ENCODE measurements at regions not wholly inside any gene's neighbourhood (a gene's known extent, or its start where the extent isn't known, plus 50 kb on each side); places are given as distances from the start of the nearest gene placed in this dataset.
A peak's percentile ranks its signal among the peaks of the same experiment; 100 is the strongest.

DNA sequence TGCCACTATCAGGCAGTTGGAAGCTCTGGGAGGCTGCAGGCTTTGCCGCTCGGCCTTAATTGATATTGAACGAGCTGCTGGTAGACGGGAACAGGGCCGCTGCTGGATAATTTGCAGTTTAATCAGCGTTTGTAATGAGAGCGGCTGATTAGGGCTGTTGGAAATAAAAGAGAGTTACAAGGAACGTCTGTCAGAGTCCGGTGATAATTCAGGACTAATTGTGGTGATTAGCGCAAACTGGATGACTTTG, 68.2 kb upstream of the TBCA start (continued):
- TF ChIP-seq KDM1A (IDR thresholded peaks at IDR 0.05; ENCODE audit: borderline replicate concordance) (no peak), IKZF1 (conservative IDR thresholded peaks at IDR 0.05) (no peak), NKRF (conservative IDR thresholded peaks at IDR 0.05) (no peak), POU2F2 (IDR thresholded peaks at IDR 0.05; ENCODE audit: borderline replicate concordance, low read depth, low read length) (no peak), ZNF384 (IDR thresholded peaks at IDR 0.05; ENCODE audit: borderline replicate concordance, low read depth, low read length) (no peak), ZBED1 (IDR thresholded peaks at IDR 0.05; ENCODE audit: borderline replicate concordance) (no peak)
- TF ChIP-seq, protein P1, sequence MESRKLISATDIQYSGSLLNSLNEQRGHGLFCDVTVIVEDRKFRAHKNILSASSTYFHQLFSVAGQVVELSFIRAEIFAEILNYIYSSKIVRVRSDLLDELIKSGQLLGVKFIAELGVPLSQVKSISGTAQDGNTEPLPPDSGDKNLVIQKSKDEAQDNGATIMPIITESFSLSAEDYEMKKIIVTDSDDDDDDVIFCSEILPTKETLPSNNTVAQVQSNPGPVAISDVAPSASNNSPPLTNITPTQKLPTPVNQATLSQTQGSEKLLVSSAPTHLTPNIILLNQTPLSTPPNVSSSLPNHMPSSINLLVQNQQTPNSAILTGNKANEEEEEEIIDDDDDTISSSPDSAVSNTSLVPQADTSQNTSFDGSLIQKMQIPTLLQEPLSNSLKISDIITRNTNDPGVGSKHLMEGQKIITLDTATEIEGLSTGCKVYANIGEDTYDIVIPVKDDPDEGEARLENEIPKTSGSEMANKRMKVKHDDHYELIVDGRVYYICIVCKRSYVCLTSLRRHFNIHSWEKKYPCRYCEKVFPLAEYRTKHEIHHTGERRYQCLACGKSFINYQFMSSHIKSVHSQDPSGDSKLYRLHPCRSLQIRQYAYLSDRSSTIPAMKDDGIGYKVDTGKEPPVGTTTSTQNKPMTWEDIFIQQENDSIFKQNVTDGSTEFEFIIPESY (IDR thresholded peaks at IDR 0.05) = no peak

- ChIA-PET POLR2A (interaction anchor here (1.0 kb wide), 1 partner anchor 11 kb away, joined by 3 read pairs; no protein-coding TSS in a partner anchor), SMC1A (ENCODE audit: uncharacterized antibody, unreplicated experiment) (interaction anchor here (0.8 kb wide), 1 partner anchor 25 kb away, joined by 3 read pairs; no protein-coding TSS in a partner anchor), CTCF (interaction anchor here (0.7 to 1.0 kb wide), 2 partner anchors 9 to 24 kb away, joined by 3 to 6 read pairs; no protein-coding TSS in a partner anchor), RAD21 (ENCODE audit: unreplicated experiment) (interaction anchor here (1.1 kb wide), 1 partner anchor 35 kb away, joined by 3 read pairs; no protein-coding TSS in a partner anchor)
- Histone ChIP-seq H4K20me1 (ENCODE audit: control insufficient read depth, insufficient read depth) (no peaks in the 10 kb centered on the region), H3K27ac (ENCODE audit: control insufficient read depth, insufficient read depth) (no peak overlapping the region), H3K9me3 (replicated peaks; ENCODE audit: control insufficient read depth, insufficient read depth, low read length) (no peaks in the 10 kb centered on the region), H3K4me2 (ENCODE audit: control insufficient read depth, insufficient read depth) (peak overlapping the region; percentile 61; the same call in 1 of the 2 replicates), H3K79me2 (ENCODE audit: control insufficient read depth, insufficient read depth, low read length) (no peaks in the 10 kb centered on the region), H3K4me3 (no peak overlapping the region), H3K27me3 (replicated peaks in 1 of 2; ENCODE audit: control insufficient read depth in 2 of 2, insufficient read depth in 2 of 2, low read length in 1 of 2) (peaks cover 0 to 2% of the 10 kb centered on the region in 2 experiments; a peak in 2 of 4 replicates), H2AFZ (ENCODE audit: control insufficient read depth, low read depth, low read length) (peak overlapping the region; percentile 64), H3K9ac (ENCODE audit: control insufficient read depth, insufficient read depth, low read length) (no peak overlapping the region), H3K36me3 (ENCODE audit: control insufficient read depth in 2 of 2, insufficient read depth in 2 of 2, low read length in 1 of 2) (no peaks in the 10 kb centered on the region), H3K4me1 (ENCODE audit: control insufficient read depth, insufficient read depth, low read length) (no peaks in the 10 kb centered on the region; the same call in 1 of the 2 replicates)
- intact Hi-C loops (cut with micrococcal nuclease; ENCODE audit: unreplicated experiment) = no loop called here
- DNase-seq (ENCODE audit: low read depth, low spot score) = no peak
- 61% methylated on average over 20 of the region's 24 CpGs for WGBS (ENCODE audit: insufficient coverage, insufficient replicate concordance, low lambda C conversion rate, missing lambda C conversion rate)
- TF ChIP-seq EP300 (IDR thresholded peaks at IDR 0.05; ENCODE audit: borderline replicate concordance in 1 of 2, control insufficient read depth in 1 of 2, low read depth in 2 of 2, low read length in 2 of 2) = no peak
- TF ChIP-seq ASH2L (IDR thresholded peaks at IDR 0.05; ENCODE audit: borderline replicate concordance, low read depth) = no peak
- TF ChIP-seq FOXK2 (IDR thresholded peaks at IDR 0.05) = no peak
- ATAC-seq = no peak
- no TSS peak for BruUV-seq (replicated peaks)
- in situ Hi-C loops (cut with MboI) = no loop called here
- FAIRE-seq = no peak
Observed at GRCh38 chr5:77843570-77844372, 67.6 kb upstream of the TBCA start.
